ENCODE measurements at regions not wholly inside any gene's neighbourhood (a gene's known extent, or its start where the extent isn't known, plus 50 kb on each side); places are given as distances from the start of the nearest gene placed in this dataset.
"Not testable (repeated sequence)": the region's sequence is repeated elsewhere in the genome, so short reads cannot be mapped to it uniquely, and the experiment has no call there.

- no peak for TF ChIP-seq CTCF (IDR thresholded peaks at IDR 0.05; ENCODE audit: low read depth, low read length)
- DNase-seq (ENCODE audit: extremely low read depth, low read depth): no peak
These were observed 95.1 kb downstream of the RPAP3 start for GRCh38 chr12:47610686-47611252.

- TF ChIP-seq CTCF (IDR thresholded peaks at IDR 0.05; ENCODE audit: low read depth, low read length): no peak
- no peak for DNase-seq (ENCODE audit: extremely low read depth, low read depth)
These were observed 96.0 kb downstream of the RPAP3 start for GRCh38 chr12:47609806-47610205.

- DNase-seq (ENCODE audit: extremely low read depth, low read depth): not testable (repeated sequence)
These were observed 97.2 kb downstream of the RPAP3 start for GRCh38 chr12:47608671-47609070.

GRCh38 chr12:47604221-47604873, 101.5 kb downstream of the RPAP3 start:
- no peak for DNase-seq (ENCODE audit: extremely low read depth, low read depth)
- no peak for TF ChIP-seq CTCF (IDR thresholded peaks at IDR 0.05; ENCODE audit: low read depth, low read length)

GRCh38 chr12:47602949-47603558, 102.8 kb downstream of the RPAP3 start:
- DNase-seq (ENCODE audit: extremely low read depth, low read depth): no peak
- TF ChIP-seq CTCF (IDR thresholded peaks at IDR 0.05; ENCODE audit: low read depth, low read length): no peak

- TF ChIP-seq CTCF (IDR thresholded peaks at IDR 0.05; ENCODE audit: low read depth, low read length): no peak
- no peak for DNase-seq (ENCODE audit: extremely low read depth, low read depth)
These were observed 103.5 kb downstream of the RPAP3 start for GRCh38 chr12:47602325-47602724.

GRCh38 chr12:47601071-47601470, 104.8 kb downstream of the RPAP3 start:
- no peak for DNase-seq (ENCODE audit: extremely low read depth, low read depth)
- TF ChIP-seq CTCF (IDR thresholded peaks at IDR 0.05; ENCODE audit: low read depth, low read length): no peak

Data from AG09319 (cell line).